ENCODE measurements at regions not wholly inside any gene's neighbourhood (a gene's known extent, or its start where the extent isn't known, plus 50 kb on each side); places are given as distances from the start of the nearest gene placed in this dataset.

- H3K4me3 ChIP-seq (ENCODE audit: low read depth in 1 of 3, low read length in 3 of 3): no peak overlapping the region
- H3K27me3 ChIP-seq (ENCODE audit: control insufficient read depth in 3 of 3, insufficient read depth in 3 of 3, low read length in 3 of 3): no peaks in the 10 kb centered on the region
- no peak overlapping the region for H3K27ac ChIP-seq (ENCODE audit: low read depth in 1 of 3, low read length in 2 of 3)
- H3K36me3 ChIP-seq (ENCODE audit: control insufficient read depth in 3 of 3, insufficient read depth in 2 of 3, low read depth in 1 of 3, low read length in 3 of 3): no peaks in the 10 kb centered on the region
- 44 to 54% (median 53%) methylated on average over 1 of the region's 1 CpG for WGBS, 3 donors
- peaks cover 0 to 38% of the 10 kb centered on the region in 2 donors for H3K9me3 ChIP-seq (ENCODE audit: control insufficient read depth in 2 of 2, insufficient read depth in 1 of 2, low read depth in 1 of 2, low read length in 1 of 2)
- peaks cover 0 to 18% (median 3%) of the 10 kb centered on the region in 3 donors for H3K4me1 ChIP-seq (ENCODE audit: control insufficient read depth in 3 of 3, insufficient read depth in 2 of 3, low read depth in 1 of 3, low read length in 2 of 3)
- DNase-seq: no peak
- FAIRE-seq: no peak
Measured at GRCh38 chr5:108528655-108529054, 146.8 kb upstream of the FBXL17 start.

GRCh38 chr5:108524564-108524963 lies 142.7 kb upstream of the FBXL17 start:
- Histone ChIP-seq H3K9me3 (ENCODE audit: control insufficient read depth in 2 of 2, insufficient read depth in 1 of 2, low read depth in 1 of 2, low read length in 1 of 2) (peaks cover 0 to 13% of the 10 kb centered on the region in 2 donors), H3K36me3 (ENCODE audit: control insufficient read depth in 3 of 3, insufficient read depth in 2 of 3, low read depth in 1 of 3, low read length in 3 of 3) (no peaks in the 10 kb centered on the region), H3K4me1 (ENCODE audit: control insufficient read depth in 3 of 3, insufficient read depth in 2 of 3, low read depth in 1 of 3, low read length in 2 of 3) (peaks cover 0 to 4% (median 0%) of the 10 kb centered on the region in 3 donors), H3K27me3 (ENCODE audit: control insufficient read depth in 3 of 3, insufficient read depth in 3 of 3, low read length in 3 of 3) (no peaks in the 10 kb centered on the region), H3K27ac (ENCODE audit: low read depth in 1 of 3, low read length in 2 of 3) (peak overlapping the region in 1 of 3 donors; percentile 57), H3K4me3 (ENCODE audit: low read depth in 1 of 3, low read length in 3 of 3) (no peak overlapping the region)
- peak; percentile 30 for FAIRE-seq
- DNase-seq: no peak

GRCh38 chr5:108523360-108523759 lies 141.5 kb upstream of the FBXL17 start:
- Histone ChIP-seq H3K36me3 (ENCODE audit: control insufficient read depth in 3 of 3, insufficient read depth in 2 of 3, low read depth in 1 of 3, low read length in 3 of 3) (no peaks in the 10 kb centered on the region), H3K9me3 (ENCODE audit: control insufficient read depth in 2 of 2, insufficient read depth in 1 of 2, low read depth in 1 of 2, low read length in 1 of 2) (peaks cover 0 to 13% of the 10 kb centered on the region in 2 donors), H3K4me1 (ENCODE audit: control insufficient read depth in 3 of 3, insufficient read depth in 2 of 3, low read depth in 1 of 3, low read length in 2 of 3) (peaks cover 0 to 4% (median 0%) of the 10 kb centered on the region in 3 donors), H3K4me3 (ENCODE audit: low read depth in 1 of 3, low read length in 3 of 3) (no peak overlapping the region), H3K27me3 (ENCODE audit: control insufficient read depth in 3 of 3, insufficient read depth in 3 of 3, low read length in 3 of 3) (no peaks in the 10 kb centered on the region), H3K27ac (ENCODE audit: low read depth in 1 of 3, low read length in 2 of 3) (peak overlapping the region in 1 of 3 donors; percentile 57)
- no peak for FAIRE-seq
- DNase-seq: no peak

DNA sequence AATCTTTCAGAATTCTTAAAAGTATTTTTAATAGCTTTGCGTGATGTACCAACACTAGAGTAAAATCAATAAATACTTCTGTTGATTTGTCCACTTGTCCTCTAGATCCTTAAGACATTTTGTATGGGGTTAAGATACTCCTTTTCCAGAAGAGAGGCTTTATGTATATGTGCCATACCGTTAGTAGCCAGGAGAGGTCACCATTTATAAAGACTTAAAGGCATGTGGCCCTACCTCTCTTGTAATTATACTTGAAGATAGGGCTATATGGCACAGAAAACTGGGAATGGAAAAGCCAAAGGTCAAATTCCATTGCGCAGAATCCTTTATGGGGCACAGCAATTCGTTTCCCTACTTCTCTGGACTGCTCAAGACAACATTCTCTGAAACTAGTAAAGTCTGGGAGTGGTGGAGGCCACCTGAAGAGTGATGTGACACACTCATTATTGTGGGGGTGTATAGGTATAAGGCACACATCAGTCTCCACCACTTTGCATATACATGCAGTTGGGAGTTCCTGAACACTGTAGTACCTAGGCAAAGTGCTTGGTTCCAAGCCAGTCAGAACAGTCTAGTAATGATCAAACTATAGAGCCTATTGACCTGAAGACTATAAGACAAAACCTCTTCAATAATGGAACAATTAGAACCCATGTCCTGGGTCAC lies 140.1 kb upstream of the FBXL17 start:
- Histone ChIP-seq H3K36me3 (ENCODE audit: control insufficient read depth in 3 of 3, insufficient read depth in 2 of 3, low read depth in 1 of 3, low read length in 3 of 3) (no peaks in the 10 kb centered on the region), H3K27ac (ENCODE audit: low read depth in 1 of 3, low read length in 2 of 3) (no peak overlapping the region), H3K27me3 (ENCODE audit: control insufficient read depth in 3 of 3, insufficient read depth in 3 of 3, low read length in 3 of 3) (no peaks in the 10 kb centered on the region), H3K4me1 (ENCODE audit: control insufficient read depth in 3 of 3, insufficient read depth in 2 of 3, low read depth in 1 of 3, low read length in 2 of 3) (peaks cover 0 to 4% (median 0%) of the 10 kb centered on the region in 3 donors), H3K4me3 (ENCODE audit: low read depth in 1 of 3, low read length in 3 of 3) (no peak overlapping the region), H3K9me3 (ENCODE audit: control insufficient read depth in 2 of 2, insufficient read depth in 1 of 2, low read depth in 1 of 2, low read length in 1 of 2) (peaks cover 0 to 9% of the 10 kb centered on the region in 2 donors)
- WGBS, 3 donors: 22 to 34% (median 31%) methylated on average over 4 of the region's 4 CpGs
- FAIRE-seq (no peak), DNase-seq (peak; percentile 74 to 86)

GRCh38 chr5:108521011-108521700 lies 139.3 kb upstream of the FBXL17 start:
- Histone ChIP-seq H3K4me1 (ENCODE audit: control insufficient read depth in 3 of 3, insufficient read depth in 2 of 3, low read depth in 1 of 3, low read length in 2 of 3) (peaks cover 2 to 8% (median 3%) of the 10 kb centered on the region in 3 donors), H3K9me3 (ENCODE audit: control insufficient read depth in 2 of 2, insufficient read depth in 1 of 2, low read depth in 1 of 2, low read length in 1 of 2) (peaks cover 0 to 6% of the 10 kb centered on the region in 2 donors), H3K4me3 (ENCODE audit: low read depth in 1 of 3, low read length in 3 of 3) (no peak overlapping the region), H3K27ac (ENCODE audit: low read depth in 1 of 3, low read length in 2 of 3) (peak overlapping the region in 1 of 3 donors; percentile 44), H3K36me3 (ENCODE audit: control insufficient read depth in 3 of 3, insufficient read depth in 2 of 3, low read depth in 1 of 3, low read length in 3 of 3) (no peaks in the 10 kb centered on the region), H3K27me3 (ENCODE audit: control insufficient read depth in 3 of 3, insufficient read depth in 3 of 3, low read length in 3 of 3) (no peaks in the 10 kb centered on the region)
- no peak for DNase-seq
- FAIRE-seq: no peak
- WGBS, 3 donors: 32 to 38% (median 36%) methylated on average over 7 of the region's 7 CpGs

GRCh38 chr5:108516785-108517184 lies 134.9 kb upstream of the FBXL17 start:
- Histone ChIP-seq H3K4me3 (ENCODE audit: low read depth in 1 of 3, low read length in 3 of 3) (no peak overlapping the region), H3K36me3 (ENCODE audit: control insufficient read depth in 3 of 3, insufficient read depth in 2 of 3, low read depth in 1 of 3, low read length in 3 of 3) (no peaks in the 10 kb centered on the region), H3K27ac (ENCODE audit: low read depth in 1 of 3, low read length in 2 of 3) (peak overlapping the region in 1 of 3 donors; percentile 37), H3K4me1 (ENCODE audit: control insufficient read depth in 3 of 3, insufficient read depth in 2 of 3, low read depth in 1 of 3, low read length in 2 of 3) (peaks cover 3 to 5% (median 3%) of the 10 kb centered on the region in 3 donors), H3K27me3 (ENCODE audit: control insufficient read depth in 3 of 3, insufficient read depth in 3 of 3, low read length in 3 of 3) (peaks cover 0 to 2% (median 0%) of the 10 kb centered on the region in 3 donors), H3K9me3 (ENCODE audit: control insufficient read depth in 2 of 2, insufficient read depth in 1 of 2, low read depth in 1 of 2, low read length in 1 of 2) (no peaks in the 10 kb centered on the region)
- peak; percentile 63 to 92 for DNase-seq
- peak; percentile 76 for FAIRE-seq

DNA sequence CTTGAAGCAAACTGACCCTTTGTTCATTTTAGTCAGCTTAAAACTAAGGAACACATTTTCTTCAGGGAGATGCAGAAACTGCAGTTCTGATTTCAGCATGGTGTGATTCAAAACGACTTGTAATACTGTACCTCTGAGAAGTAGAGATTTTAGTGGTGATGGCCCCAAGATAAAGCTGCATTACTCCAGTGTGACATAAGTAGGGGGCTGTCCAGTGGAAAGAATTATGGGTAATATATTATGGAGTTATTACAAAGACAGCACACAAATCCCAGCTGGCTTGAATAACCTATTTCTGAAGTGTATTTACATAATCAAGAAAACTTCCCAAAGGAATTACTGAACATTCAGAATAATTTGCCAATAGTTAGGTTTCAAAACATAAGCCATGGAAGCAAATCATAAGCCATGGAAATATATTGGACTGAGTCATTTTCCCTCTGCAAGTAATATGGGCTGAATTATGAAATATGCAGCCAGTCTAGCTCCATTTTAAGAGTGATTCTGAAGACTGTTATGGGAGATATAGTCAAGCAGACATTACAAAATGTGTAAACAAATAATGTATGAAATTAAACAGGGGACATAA lies 133.7 kb upstream of the FBXL17 start:
- Histone ChIP-seq H3K9me3 (ENCODE audit: control insufficient read depth in 2 of 2, insufficient read depth in 1 of 2, low read depth in 1 of 2, low read length in 1 of 2) (no peaks in the 10 kb centered on the region), H3K4me1 (ENCODE audit: control insufficient read depth in 3 of 3, insufficient read depth in 2 of 3, low read depth in 1 of 3, low read length in 2 of 3) (peaks cover 3 to 5% (median 3%) of the 10 kb centered on the region in 3 donors), H3K27me3 (ENCODE audit: control insufficient read depth in 3 of 3, insufficient read depth in 3 of 3, low read length in 3 of 3) (peaks cover 0 to 2% (median 0%) of the 10 kb centered on the region in 3 donors), H3K4me3 (ENCODE audit: low read depth in 1 of 3, low read length in 3 of 3) (no peak overlapping the region), H3K36me3 (ENCODE audit: control insufficient read depth in 3 of 3, insufficient read depth in 2 of 3, low read depth in 1 of 3, low read length in 3 of 3) (no peaks in the 10 kb centered on the region), H3K27ac (ENCODE audit: low read depth in 1 of 3, low read length in 2 of 3) (no peak overlapping the region)
- DNase-seq (no peak), FAIRE-seq (no peak)
- WGBS, 3 donors: 44 to 73% (median 45%) methylated on average over 1 of the region's 1 CpG

DNA sequence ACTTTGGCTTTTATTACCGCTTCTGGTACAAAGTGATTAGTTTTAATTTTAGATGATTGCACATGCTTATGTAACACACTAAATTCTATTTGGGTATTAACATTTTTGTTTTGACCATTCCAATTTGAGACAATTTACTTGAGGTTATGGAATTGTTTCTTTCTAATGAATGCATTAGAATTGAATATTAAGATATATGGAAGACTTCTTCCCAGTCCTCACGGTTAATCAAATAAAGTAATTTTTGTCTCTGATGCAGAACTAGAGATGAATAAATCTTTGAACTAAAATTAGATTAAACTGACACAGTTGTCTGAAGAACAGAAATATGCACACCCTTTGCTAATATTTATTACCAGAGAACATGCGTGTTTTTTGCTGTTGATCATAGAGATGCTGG lies 127.1 kb upstream of the FBXL17 start:
- WGBS, 3 donors: 89 to 94% (median 90%) methylated on average over 3 of the region's 3 CpGs
- FAIRE-seq: no peak
- Histone ChIP-seq H3K9me3 (ENCODE audit: control insufficient read depth in 2 of 2, insufficient read depth in 1 of 2, low read depth in 1 of 2, low read length in 1 of 2) (no peaks in the 10 kb centered on the region), H3K27ac (ENCODE audit: low read depth in 1 of 3, low read length in 2 of 3) (no peak overlapping the region), H3K36me3 (ENCODE audit: control insufficient read depth in 3 of 3, insufficient read depth in 2 of 3, low read depth in 1 of 3, low read length in 3 of 3) (no peaks in the 10 kb centered on the region), H3K27me3 (ENCODE audit: control insufficient read depth in 3 of 3, insufficient read depth in 3 of 3, low read length in 3 of 3) (peaks cover 0 to 2% (median 0%) of the 10 kb centered on the region in 3 donors), H3K4me3 (ENCODE audit: low read depth in 1 of 3, low read length in 3 of 3) (no peak overlapping the region), H3K4me1 (ENCODE audit: control insufficient read depth in 3 of 3, insufficient read depth in 2 of 3, low read depth in 1 of 3, low read length in 2 of 3) (no peaks in the 10 kb centered on the region)
- no peak for DNase-seq

All from small intestine (tissue), 7 donors.